Activated T-cell treated with anti-CD3 and anti-CD28 coated beads for 48 hours (primary cell): ENCODE measurements at regions not wholly inside any gene's neighbourhood (a gene's known extent, or its start where the extent isn't known, plus 50 kb on each side); places are given as distances from the start of the nearest gene placed in this dataset.
"Not testable (repeated sequence)": the region's sequence is repeated elsewhere in the genome, so short reads cannot be mapped to it uniquely, and the experiment has no call there.

Experiments used
- DNase-seq: peaks from one replicate; pipeline ENCODE4 v3.0.0-alpha.2; 2020; ENCODE audit warnings: low read depth

DNA sequence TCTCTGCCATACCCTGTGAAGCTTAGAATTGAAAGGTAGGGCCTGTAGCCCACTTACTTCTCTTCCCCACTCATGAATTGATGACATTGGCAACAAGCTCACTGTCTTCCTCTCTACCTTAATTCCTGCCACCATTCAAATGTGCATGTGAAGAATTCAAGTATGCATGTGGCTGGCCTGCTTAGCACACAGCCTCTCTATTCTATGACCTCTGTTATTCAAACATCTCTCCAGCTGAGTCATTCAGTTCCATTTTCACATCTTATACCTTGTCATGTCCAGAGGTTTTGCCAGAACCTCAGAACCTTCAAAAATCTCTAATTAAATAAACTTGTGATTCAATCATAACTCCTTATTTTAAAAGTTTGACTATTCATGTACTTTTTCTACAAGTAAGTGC lies 114.7 kb upstream of the MAN2A1 start:
- no peak for DNase-seq

DNA sequence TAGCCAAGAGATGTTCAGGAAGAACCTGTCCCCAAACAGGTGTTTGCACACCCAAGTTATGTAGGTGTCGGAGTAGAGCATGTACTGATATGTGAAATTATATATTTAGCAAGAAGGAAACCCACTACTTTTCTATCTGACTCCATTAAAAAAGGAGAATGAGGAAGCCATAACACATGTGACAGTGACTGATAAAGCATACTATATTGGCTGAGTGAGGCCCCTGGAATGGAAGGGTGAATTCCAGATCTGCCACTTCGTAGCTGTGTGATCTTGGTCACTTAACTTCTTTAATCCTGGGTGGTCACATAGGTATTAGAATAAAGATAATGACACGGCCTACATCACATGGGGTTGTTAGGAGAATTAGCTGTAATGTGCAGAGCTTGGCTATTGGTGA lies 116.0 kb upstream of the MAN2A1 start:
- no peak for DNase-seq

DNA sequence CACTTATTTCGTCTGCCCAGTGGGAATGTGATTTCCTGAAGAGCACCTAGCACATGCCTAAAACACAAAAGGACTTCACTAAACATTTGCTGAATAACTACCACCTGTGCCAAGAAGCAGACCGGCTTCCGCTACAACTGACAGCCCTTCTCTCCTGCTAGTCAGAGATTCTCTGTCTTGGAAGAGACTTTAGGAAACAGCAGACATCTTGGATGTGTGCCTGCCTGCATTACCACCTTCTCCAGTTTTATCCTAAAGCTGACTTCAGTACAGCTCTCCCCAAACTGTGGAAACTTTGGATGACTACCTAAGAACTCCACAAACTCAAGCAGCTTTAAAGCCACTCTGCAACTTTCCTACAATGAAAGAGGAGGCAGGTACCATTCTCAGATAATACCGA lies 116.5 kb upstream of the MAN2A1 start:
- DNase-seq, result no peak

DNA sequence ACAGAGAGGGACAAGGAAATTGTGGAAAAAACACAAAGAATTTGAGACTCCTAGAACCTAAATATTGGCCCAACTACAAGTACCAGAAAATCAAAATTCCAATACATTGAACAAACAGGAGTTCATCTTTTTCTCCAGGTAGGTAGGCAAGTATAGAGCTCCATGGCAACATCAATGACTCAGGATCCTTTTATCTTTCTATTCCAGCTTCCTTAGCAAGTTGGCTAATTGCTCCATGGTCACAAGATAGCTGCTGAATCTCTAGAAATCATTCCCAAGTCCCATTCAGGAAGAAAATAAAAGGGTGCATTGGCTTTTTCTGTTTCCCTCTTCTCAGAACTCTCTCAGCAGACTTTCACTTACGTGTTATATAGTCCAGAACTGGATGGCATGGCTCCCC lies 117.9 kb upstream of the MAN2A1 start:
- no peak for DNase-seq

DNA sequence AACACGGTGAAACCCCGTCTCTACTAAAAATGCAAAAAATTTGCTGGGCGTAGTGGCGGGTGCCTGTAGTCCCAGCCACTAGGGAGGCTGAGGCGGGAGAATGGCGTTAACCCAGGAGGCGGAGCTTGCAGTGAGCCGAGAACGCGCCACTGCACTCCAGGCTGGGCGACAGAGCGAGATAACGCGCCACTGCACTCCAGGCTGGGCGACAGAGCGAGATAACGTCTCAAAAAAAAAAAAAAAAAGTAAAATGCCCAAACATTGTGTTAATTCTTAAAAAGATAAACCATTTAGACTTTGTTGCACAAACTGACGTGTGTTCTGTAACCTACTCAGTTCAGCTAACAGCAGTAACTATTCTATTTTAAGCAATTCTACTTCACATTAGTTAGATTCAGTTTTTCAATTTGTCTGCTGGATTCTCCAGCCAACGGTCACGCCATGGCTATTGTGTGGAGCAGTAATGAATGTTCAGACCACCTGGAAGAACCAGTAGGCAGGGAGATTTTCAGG lies 119.3 kb upstream of the MAN2A1 start:
- DNase-seq, result no peak

DNA sequence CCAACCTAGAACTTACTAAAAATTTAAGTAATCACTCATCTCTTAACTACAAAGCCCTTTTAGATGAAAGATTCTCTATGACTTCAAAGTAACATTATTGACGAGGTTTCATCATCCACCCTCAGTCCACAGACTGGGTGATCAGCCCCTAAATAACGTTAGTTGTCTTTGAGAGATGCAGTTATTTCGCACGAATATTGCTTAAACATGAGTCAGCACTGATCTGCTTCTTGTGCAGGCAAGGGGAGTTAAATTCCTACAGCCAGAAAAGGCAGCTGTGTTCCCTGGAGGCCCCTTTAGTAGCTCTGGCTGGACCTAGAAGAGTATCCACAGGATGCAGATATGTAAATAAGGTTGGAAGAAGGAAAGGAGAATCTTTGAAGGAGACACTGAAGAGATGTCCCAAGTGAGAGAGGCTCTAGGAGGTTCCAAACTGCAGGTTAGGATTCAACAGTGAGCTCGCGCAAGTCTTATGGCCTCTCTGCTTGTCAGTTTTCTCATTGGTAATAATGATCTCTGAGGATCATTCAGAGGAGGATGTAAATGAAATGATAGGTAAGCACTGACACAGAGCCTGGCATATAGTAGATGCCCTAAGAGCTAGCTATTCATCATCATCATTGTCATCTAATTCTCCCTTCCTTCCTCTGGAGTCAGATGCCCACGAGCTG lies 122.2 kb upstream of the MAN2A1 start:
- no peak for DNase-seq

DNA sequence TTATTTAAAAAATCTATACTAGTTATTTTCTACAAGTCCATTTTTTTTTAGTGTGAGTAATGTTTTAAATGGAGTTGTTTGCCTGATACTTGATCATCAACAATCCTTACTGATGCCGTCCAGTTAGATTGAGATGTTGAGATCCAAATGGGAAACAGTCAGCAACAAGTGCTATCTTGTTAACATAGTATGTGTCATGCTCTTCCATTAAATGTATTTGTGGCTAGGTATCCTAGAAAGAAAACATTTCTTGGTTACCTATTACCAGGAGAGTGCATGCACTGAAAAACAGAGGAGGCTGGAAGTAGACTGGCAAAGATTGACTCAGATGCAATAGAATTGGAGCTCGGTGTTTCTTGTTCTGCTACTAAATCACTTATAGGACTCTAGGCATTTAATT lies 123.4 kb upstream of the MAN2A1 start:
- DNase-seq, result no peak

DNA sequence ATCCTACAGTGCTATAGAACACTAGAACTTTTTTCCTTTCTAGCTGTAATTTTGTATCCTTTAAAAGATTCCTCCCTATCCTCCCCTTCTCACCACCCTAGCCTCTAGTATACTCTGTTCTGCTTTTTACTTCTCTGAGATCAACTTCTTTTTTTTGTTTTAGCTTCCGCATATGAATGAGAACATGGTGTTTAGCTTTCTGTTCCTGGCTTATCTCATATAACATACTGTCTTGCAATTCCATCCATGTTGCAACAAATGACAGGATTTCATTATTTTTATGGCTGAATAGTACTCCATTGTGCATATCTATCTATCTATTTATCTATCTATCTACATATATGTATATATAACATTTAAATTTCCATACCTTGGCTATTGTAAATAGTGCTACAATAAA lies 126.0 kb upstream of the MAN2A1 start:
- no peak for DNase-seq

DNA sequence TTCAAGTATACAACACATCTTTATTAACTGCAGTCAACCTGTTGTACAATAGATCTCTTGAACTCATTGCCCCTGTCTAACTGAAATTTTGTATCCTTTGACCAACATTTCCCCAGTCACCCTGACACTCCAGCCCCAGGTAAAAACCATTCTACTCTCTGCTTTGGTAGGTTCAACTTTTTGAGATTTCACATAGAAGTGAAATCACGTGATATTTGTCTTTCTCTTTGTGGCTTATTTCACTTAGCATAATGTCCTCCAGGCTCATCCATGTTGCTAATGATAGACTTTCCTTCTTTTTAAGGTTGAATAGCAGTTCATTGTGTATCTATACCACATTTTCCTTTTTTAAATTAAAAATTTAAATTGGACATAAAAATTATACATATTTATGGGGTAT lies 126.5 kb upstream of the MAN2A1 start:
- no peak for DNase-seq

DNA sequence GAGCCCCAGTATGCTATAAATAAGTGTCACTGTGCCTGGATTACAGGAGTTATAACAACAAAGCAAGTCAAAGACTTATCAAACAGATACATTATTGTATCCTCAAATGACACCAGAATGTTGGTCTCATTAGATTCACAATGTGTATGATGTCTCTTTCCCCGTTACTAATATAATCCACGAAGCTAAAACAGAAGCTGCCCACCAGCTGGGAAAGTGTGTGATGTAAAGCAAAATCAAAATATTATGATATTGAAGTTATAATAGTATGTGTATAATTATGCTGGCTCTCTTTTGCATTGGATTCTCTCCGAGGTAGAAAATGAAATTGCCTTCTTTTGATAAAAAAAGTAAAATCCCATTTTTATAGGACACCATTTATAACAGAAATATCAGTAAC lies 127.3 kb upstream of the MAN2A1 start:
- no peak for DNase-seq

DNA sequence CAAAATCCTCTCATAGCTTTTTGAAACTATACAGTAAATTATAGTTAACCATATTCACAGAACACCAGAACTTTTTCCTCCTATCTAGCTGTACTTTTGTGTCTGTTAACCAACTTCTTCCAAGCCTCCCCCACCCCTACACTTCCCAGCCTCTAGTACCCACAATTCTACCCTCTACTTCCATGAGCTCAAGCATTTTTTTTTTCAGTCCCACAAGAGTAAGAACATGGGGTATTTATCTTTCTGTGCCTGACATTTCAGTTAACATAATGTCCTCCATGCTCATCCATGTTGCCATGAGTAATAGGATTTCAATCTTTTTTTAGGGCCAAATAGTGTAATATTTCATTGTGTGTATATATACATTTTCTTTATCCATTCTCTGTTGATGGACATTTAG lies 128.3 kb upstream of the MAN2A1 start:
- no peak for DNase-seq

DNA sequence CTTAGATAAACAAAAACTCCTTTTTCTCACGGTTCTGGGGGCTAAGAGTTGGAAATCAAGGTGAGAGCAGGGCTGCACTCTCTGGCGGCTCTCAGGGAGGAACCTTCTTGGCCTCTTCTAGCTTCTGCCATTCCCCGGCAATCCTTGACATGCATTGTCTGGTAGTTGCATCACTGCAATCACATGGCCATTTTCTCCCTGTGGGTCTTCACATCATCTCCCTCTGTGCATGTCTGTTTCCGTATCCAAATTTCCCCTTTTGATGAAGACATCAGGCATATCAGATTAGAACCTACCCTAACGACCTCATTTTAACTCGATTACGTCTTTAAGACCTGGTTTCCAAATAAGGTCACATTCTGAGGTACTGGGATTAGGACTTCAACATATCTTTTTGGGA lies 129.2 kb upstream of the MAN2A1 start:
- no peak for DNase-seq

DNA sequence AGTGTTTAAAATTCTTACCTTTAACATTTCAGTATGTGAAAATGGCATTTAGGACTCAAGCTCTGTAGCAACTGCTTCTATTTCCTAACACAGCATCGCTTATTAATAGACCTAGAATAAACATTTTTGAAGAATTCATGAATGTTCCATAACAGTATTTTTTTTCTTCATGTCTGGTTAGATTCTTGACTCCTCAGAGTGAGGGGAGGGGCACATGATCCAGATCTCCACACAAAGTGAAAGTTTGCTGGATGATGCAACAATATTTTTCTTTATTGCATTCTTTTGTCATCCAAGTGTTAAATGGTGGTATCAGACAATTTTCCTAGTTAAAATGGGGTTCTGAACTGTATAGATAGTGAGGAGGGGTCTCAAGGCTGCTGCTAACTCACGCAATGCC lies 130.8 kb upstream of the MAN2A1 start:
- DNase-seq, result no peak

DNA sequence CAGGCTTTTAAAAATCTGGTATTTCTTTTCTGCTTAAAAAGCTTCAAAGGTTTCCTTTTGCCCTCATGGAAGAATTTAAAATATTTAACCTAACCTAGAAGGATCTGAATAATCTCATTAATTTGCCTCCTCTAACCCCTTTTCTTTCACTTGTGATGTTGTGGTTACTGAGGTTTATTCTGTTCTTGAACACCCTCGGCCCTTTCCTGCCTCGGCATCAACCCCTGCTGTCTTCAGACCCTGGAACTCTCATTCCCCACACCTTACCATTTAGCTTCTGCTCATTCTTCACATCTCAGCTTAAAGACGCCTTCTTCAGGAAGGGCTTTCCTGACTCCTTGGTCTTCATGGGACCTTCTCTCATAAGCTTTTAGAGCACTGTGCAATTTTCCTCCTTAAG lies 131.4 kb upstream of the MAN2A1 start:
- no peak for DNase-seq

DNA sequence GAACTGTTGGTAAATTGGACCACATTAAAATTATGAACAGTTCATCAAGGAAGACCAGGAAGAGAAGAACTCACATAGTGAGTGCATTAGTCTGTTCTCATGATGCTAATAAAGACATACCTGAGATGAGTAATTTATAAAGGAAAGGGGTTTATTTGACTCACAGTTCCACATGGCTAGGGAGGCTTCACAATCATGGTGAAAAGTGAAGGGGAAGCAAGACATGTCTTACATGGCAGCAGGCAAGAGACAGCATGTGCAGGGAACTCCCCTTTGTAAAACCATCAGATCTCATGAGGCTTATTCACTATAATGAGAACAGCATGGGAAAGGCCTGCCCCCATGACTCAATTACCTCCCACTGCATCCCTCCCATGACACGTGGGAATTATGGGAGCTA lies 135.9 kb upstream of the MAN2A1 start:
- DNase-seq, result no peak

DNA sequence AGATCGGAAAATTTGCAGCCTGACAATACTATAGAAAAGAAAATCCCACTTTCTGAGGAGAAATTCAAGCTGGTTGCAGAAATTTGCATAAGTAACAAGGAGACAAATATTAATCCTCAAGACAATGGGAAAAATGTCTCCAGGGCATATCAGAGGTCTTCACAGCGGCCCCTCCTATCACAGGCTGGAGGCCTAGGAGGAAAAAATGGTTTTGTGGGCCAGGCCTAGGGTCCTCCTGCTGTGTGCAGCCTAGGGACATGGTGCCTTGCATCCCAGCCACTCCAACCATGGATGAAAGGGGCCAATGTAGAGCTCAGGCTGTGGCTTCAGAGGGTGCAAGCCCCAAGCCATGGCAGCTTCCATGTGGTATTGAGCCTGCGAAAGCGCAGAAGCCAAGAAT lies 138.5 kb upstream of the MAN2A1 start:
- DNase-seq, result not testable (repeated sequence)

DNA sequence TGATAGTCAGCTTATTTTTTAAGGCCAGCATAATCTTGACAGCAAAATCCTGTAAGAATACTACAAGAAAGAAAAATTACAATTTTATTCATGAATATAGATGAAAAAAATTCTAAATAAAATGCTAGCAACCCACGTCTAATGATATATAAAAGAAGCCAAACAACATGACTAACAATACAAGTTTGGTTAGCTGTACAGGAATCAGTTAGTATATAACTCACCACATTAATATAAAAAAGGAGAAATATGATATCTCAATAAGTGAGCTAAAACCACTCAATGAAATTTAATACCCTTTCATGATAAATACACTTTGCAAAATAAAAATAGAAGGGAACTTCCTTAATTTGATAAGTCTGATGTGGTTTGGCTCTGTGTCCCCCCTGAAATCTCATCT lies 139.7 kb upstream of the MAN2A1 start:
- no peak for DNase-seq

DNA sequence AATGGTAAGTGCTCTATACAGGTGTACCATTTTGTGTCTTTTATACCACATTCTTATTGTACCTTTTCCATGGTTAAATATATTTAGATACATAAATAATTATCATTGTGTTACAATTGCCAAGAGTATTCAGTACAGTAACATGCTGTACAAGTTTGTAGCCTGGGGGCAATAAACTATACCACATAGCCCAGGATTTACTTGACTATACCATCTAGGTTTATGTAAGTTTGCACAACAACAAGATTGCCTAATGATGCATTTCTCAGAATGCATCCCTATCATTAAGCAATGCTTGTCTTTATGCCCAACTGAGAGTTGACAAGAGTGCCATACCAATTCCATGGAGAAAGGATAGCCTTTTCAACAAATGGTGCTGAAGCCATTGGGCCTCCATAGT lies 136.7 kb upstream of the PJA2 start:
- DNase-seq, result no peak

DNA sequence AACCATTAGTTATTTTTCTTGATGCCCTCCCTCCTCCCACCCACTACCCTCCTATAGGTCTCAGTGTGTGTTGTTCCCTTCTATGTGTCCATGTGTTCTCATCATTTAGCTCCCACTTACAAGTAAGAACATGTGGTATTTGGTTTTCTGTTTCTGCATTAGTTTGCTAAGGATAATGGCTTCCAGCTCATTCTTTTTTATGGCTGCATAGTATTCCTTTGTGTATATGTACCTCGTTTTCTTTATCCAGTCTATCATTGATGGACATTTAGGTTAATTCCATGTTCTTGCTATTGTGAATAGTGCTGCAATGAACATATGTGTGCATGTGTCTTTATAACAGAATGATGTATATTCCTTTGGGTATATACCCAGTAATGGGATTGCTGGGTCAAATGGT lies 135.1 kb upstream of the PJA2 start:
- not testable (repeated sequence) for DNase-seq

DNA sequence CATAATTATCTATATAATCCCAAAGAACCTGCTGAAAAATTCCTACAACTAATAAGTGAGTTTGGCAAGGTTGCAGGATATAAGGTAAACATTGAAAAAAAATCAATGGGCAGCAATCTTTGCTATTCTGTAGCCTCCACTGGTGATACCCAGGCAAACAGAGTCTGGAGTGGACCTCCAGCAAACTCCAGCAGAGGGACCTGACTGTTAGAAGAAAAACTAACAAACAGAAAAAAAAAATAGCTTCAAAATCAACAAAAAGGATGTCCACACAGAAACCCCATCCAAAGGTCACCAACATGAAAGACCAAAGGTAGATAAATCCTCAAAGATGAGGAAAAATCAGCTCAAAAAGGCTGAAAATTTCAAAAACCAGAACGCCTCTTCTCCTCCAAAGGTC lies 128.9 kb upstream of the PJA2 start:
- DNase-seq, result not testable (repeated sequence)

DNA sequence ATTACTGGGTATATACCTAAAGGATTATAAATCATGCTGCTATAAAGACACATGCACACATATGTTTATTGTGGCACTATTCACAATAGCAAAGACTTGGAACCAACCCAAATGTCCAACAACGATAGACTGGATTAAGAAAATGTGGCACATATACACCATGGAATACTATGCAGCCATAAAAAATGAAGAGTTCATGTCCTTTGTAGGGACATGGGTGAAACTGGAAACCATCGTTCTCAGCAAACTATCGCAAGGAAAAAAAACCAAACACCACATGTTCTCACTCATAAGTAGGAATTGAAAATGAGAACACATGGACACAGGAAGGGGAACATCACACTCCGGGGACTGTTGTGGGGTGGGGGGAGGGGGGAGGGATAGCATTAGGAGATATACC lies 125.3 kb upstream of the PJA2 start:
- DNase-seq, result not testable (repeated sequence)

DNA sequence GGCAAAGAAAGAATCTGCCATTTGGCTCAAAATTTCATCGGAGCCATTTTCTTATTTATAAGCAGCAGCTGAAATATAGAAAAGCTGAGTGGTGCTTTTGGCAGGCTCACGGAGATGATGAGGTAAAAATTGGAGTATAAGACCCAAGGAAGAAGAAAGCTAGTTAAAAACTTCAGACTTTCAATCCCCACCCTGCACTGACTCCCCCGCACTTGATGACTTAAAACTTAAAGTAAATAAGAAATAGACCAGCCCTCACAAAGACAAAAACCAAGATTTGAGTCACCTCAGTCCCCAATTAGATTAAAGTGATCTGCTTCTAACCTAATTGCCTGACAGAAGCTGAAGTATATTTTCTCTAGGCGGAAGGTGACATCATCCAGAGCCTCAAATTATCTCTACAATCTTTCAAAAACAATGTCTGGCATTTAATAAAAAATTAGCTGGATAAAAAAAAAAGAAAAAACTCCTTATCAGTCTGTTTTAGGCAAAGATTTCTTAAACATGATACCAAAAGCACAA lies 124.0 kb upstream of the PJA2 start:
- no peak for DNase-seq

DNA sequence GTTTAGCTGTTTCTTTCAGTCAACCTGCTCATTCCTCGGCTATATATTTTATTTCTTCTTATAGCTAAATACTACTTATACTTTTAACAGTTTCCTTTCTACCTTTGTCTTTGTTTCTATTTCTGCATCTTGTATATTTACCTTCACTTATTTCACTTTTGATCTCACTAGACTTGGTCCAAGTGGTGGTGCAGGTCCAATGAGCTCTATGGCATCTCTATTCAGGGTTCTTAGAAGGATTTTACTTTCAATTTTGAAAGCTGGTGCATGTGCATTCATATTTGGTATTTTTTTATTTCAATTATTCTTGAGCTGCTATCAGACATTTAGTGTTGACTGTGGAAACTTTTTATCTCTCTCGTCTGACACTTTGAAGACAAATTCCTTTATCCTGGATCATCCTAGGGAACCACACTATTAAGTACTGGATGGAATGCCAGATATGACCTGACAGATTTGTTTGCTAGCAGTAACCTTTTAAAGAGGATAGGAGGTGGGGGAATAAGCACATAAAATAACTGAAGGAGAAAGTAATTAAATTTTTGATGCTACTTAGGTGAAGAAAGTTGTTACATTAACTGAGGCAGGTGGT lies 123.1 kb upstream of the PJA2 start:
- DNase-seq, result no peak

DNA sequence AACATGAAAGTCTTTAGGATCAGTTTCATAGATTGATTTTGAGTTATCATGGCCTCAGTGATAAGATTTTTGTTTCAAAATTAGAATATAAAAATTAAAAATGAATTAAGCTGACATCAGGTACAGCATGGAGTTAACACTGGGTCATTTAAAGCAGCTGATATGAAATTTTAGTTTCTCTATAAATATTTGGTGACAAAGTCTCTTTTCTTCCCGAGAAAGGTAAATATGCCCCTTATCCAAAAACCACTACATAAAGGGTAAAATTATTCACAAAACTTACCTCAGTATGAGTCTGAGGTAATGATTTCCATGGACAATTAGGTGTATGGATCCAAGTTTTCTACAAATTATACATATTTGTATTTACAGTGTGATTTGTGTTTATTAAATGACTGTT lies 121.5 kb upstream of the PJA2 start:
- no peak for DNase-seq
